CD4-positive, alpha-beta T cell treated with Interleukin-17A for 4 hours (primary cell): ENCODE measurements at regions not wholly inside any gene's neighbourhood (a gene's known extent, or its start where the extent isn't known, plus 50 kb on each side); places are given as distances from the start of the nearest gene placed in this dataset.
"Not testable (repeated sequence)": the region's sequence is repeated elsewhere in the genome, so short reads cannot be mapped to it uniquely, and the experiment has no call there.

Experiments used
- DNase-seq: peaks from one replicate; pipeline ENCODE4 v3.0.0-alpha.2; 2020; ENCODE audit warnings: mixed read lengths

DNA sequence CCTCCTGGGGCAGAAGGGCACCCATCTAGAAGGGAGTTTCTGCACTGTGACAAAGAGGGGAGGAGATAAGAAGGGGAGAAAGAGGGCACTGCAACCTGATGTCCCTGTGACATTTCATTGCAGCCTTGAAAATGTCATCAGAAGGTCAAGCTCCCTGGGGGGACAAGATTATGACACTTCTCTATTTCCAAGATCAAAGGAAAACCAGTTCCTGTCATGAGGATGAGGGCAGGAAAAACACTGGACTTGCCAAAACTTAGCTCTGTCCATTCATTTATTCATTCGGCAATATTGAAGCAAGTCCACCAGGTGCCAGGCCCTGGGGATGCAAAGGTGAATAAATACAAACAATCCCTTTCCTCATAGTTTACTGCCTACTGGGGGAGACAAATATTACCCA, 138.4 kb upstream of the CDKN3 start:
- DNase-seq: no peak

DNA sequence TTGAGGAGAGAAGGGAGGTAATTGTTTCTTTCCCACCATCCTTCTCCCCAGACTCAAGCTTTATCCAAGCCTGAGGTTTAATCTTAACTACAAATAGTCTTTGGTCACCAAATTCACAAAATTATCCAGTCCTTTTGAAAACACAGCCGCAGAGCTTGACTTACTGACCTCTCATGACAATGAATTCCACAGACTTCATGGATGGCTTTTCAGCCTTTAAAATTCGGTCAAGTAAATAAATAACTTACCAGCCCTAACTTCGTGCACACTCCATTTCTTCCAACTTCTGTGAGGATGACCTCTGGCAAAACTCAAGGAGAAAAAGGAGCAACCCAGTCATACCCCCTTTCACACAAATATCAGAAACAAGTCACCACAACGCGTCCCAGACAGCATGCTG, 137.0 kb upstream of the CDKN3 start:
- no peak for DNase-seq

DNA sequence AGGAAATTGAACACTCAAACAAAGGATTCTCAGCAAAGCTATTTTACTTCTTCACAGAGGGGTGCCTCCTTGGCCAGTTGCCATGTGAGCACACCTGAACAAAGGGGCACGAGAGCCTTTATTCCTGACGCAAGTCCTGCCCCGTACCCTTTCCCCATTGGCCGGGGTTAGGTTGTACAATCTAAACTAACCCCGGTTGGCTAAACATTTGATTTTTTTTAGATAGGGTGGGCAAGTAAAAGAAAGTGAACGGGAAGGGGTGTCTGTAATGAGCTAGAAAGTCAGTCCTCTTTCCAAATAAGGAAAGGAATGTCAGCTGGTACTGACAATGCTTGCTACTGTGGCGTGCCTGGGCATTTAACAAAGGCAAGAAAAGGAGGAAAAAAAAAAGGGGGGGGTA, 135.5 kb upstream of the CDKN3 start:
- DNase-seq: no peak

DNA sequence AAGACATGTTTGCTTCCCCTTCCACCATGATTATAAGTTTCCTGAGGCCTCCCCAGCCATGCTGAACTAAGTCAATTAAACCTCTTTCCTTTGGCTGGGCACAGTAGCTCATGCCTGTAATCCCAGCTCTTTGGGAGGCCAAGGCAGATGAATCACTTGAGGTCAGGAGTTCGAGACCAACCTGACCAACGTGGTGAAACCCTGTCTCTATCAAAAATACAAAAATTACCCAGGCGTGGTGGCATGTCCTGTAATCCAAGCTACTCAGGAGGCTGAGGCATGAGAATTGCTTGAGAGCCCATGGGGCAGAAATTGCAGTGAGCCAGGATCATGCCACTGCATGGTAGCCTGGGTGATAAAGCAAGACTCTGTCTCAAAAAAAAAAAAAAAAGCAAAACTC, 130.2 kb upstream of the CDKN3 start:
- DNase-seq: not testable (repeated sequence)

DNA sequence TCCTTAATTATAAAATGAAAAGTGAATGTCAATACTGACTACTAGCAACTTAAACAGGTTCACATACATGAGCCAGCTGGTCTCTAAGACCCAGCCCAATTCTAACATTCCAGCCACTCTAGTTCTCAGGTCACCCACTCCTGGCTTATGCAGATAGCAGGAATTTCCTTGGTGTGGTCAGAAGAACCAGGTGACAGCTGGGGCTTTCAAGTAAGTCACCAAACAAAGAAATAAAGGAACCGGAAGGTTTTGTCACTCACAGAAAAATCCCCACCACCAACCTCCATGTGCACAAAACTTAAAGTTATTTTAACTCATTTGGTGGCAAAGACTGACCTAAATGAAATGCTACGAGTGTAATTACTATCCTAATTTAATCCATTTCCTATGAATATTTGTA, 129.6 kb upstream of the CDKN3 start:
- no peak for DNase-seq

DNA sequence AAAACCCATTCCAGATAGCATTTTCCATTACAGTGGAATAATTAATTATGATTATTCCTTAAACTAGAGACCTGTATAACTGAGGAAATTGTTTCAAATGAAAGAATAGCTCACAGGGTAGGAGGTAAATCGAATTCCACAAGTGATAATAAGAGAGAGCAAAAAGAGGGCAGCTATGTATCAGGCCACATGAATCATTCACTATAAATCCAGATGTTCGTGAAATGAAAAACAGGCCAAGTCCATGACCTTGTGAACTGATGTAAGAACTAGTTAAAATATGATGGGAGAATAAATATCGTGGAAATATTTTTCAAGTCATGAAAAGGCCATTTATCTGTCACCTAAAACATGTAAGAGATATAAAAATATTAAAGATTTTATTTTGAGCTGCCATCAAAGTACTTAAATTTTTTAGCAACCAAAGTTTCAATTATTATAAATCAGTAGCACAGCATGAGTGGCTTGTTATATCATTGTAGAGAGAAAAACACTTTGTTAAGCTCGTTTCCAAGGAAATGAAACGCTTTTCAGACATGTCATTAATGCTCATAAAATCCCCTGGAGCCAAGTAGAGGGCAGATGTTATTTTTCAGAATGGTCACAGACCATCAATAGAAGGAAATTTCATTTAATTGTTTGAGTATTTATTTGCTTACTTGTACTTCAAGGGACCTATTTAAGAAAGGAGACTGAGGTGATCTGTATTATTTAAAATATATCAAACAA, 120.6 kb upstream of the CDKN3 start:
- no peak for DNase-seq

DNA sequence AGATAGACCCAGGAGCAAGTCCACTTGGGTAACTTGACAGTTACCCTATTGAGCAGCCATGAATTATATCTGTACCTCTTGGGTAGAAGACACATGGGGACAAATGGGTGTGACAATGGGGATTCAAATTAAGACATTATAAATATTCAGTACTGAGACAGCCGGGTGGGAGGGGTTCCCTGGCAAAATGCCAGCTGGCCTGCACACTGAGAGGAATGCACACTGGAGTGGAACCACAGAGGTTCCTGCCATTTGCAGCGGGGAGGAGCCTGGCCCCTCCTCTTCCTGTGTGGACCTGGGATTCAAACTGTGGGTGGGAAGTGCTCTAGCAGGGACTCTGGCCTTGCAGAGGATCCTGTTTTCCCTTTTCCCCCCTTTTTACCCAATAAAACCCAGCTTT, 118.7 kb upstream of the CDKN3 start:
- DNase-seq: no peak

DNA sequence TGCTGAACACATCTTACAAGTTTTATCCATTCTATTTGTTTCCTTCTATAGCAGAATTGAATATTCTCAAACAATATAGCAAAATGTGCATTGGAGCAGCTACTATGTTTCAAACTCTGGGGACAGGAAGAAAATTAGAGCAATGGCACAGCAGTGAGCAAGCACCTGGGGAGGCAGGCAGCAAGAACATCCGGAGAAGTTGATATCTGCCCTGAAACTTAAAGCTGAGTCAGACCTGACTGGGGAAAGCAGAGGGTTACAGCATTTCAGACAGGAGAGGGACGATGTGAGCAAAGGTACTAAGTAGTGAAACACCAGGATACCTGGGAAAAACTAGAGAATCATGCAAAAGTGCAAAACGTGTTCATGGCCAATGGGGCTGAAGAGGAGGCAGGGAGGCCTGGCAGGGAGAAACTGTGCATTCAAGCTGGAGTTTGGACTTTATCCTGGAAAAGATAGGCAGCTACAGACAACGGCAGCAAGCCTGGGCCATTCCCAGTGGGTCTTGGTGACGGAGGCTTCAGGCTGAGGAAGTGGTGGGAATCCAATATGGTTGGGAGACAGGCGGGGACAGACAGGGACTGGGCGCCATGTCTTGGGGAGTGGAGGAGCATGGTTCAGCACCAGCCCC, 118.0 kb upstream of the CDKN3 start:
- DNase-seq: no peak

DNA sequence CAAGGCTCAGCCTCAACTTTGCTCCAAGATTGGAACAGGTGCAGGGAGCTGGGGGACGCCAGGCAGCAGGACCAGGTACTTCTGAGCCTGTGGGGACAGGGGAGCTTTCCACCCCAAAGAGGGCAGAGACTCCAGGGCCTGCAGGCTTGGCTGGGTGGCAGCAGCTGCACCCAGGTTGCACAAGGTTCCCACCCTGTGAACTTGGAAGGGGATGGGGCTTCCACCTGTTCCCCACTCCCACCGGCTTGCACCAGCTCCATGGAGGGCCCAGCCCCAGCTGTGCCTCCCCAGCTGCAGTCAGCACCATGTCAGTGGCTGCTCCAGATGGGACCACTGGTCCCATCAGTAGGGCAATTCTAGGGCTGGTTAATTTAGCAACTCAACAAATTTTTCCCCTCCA, 114.0 kb upstream of the CDKN3 start:
- DNase-seq: no peak

DNA sequence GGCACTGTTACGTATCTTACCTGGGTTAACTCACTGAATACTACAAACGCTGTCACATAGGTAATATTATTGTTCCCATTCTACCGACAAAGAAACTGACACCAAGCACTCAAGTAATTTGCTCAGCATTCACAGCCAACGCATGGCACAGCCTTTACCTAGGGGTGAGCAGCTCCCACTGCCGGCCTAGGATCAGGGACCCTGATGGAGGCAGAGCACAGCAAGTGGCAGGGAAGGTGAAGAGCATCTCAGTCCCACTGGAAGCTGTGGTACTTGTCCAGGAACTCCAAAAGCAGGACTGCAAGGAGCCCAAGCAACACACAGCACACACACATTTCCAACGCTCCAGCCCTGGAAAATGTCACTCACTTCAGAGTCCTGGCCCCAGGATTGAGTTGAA, 111.8 kb upstream of the CDKN3 start:
- DNase-seq: no peak

DNA sequence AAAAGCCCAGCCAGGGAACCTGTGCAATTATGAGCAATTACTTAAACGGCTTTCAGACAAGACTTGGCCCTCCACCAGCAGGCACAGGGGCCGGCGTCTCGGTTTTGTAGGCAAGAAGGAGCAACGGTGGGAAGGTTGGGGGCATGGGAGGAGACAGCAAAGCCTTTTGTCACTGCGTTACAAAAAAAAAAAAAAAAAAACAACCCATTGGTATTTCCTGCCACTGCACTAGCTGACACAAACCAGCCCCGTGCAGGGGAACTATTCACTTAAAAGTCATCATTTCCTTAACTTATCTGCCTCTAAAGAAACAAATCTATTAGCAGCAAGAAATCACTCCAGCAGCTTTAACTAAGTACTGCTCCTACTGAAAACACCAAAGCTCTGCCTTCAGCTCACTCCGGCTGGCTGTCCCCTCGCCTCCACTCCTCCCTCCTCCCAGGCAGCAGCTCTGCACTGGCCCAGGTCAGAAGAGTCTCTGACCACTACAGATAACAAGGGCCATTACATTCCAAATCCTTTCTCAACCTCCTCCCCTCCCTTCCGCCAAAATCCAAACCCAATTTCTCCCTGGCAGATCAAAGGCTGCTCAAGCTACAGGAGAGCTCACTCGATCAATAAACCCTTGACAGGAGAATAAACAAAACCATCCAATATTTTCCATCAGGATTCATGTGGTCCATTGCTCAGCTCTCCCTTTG, 105.2 kb upstream of the CDKN3 start:
- DNase-seq: no peak

DNA sequence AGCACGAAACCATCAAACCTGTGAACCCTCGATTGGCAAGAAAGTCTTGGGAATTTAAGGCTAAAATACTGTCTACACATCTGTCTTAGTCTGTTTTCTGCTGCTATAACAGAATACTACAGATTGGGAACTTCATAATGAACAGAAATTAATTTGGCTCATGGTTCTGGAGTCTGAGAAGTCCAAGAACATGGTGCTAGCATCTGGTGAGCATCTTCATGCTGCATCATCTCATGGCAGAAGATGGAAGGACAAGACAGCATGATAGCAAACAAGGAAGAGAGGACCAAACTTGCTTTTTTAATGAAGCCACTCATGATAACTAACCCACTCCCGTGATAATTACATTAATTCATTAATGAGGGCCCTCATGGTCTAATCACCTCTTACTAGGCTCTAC, 102.0 kb upstream of the CDKN3 start:
- DNase-seq: no peak

DNA sequence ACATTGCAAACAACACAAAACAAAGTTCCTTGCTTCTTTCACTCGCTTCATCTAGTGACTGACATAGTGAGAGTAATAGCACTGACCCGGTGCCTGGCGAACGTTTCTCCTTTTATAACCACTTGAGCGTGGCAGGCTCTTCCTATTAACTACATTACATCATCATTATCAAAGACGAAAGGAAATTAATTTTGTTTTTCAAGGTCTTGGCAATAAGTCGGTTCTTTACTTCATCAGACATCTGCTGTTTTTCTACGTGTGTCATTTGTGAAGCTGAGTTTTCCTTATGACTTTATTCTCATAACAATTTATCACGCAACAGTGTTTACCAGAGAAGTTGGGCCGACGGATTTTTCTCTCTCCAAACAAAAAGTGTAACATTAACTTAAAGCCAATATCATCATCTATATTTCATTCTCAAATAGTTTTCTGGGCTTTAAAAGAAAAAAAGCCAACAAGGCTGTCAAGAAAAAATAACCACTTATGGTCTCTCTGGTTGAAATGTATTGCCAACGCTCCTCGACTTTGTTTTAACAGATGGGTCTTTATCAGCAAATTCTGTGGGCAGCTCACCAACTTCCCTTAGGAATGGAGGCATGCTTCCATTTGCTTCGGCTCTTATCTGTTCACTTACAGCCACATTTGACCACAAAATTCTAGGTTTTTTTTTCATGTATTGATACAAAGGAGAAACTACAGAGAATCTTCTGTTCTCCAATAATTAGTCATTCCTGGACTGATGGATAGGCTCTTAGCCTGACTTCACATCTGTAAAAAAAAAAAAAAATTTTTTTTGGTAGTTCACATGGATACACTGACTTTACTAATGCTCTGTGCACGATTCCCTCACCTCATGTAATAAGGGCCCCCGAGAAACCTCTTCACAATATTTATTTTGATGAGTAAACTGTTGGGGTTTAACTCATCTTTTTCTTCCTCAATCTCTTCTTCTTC, 97.1 kb upstream of the CDKN3 start:
- no peak for DNase-seq

DNA sequence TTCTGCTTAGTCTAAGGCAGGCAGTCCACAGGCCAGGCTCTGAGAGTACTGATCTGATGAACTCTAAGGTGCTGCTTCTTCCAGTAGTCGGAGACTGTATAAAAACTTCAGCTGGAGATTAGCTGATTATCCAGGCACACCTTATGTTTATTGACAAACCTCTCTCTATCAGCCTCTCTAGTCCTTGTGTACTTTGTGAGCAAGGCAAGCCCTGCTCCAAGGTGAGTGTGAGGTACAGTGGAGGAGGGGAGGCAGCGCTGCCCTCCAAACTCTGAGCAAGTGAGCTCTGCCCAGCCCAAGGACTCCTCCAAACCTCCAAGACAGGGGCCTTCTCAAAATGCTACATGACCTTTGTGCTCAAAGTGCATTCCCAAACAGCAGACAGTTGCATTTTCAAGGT, 95.9 kb upstream of the CDKN3 start:
- no peak for DNase-seq

DNA sequence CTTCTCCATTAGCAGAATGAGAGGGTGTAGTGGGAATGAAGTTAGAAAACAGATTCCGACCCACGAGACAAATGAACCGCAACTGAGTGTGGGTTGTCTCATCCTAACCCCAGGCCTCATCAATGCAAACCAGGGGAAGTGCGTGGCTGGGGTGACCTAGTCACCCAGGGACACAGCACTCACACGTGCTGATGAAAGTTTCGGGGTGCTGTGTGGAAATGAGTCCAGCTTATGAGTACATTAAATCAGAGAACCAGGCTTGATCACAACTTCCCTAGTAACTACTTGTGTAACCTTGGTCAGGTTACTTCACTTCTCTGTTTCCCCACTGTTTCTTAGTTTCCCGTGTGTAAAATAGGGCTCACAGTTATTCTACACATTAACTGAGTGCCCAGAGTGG, 95.4 kb upstream of the CDKN3 start:
- no peak for DNase-seq

DNA sequence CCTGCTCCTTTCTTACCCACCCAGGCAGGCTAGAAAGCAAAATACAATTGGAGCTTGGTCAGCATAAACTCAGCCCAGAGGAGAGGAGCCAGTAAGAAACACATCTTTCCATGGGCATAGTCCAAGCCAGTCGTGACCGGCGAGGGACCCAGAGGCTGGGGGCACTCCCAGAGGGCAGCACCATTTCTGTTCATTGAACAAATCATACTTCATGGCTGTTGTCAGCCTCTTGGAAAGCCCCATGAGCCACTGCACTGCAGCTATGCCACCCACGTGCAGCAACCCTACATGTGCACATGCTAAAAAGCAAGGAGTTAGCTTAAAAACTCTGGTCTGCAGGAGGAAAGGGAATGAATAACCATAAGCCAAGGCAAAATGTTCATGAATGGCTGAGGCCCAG, 90.0 kb upstream of the CDKN3 start:
- no peak for DNase-seq

DNA sequence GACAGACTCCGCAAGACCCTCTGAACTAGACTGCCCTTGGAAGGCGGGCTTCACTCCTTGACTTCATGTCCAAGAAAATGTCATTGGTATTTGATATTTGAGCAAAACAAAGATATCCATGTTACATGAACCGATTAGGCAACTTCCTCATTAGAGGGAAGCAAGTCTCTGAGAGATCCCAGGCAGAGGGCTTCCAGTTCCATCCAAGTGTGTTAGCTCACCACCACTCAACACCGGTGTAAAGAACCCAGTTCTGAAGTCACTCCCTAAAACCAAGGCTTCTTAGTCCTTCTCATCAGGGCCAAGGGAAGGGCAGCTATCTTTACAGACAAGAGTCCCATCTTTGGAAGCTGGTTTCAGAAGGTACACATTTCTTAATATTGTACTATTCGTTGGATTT, 87.2 kb upstream of the CDKN3 start:
- no peak for DNase-seq

DNA sequence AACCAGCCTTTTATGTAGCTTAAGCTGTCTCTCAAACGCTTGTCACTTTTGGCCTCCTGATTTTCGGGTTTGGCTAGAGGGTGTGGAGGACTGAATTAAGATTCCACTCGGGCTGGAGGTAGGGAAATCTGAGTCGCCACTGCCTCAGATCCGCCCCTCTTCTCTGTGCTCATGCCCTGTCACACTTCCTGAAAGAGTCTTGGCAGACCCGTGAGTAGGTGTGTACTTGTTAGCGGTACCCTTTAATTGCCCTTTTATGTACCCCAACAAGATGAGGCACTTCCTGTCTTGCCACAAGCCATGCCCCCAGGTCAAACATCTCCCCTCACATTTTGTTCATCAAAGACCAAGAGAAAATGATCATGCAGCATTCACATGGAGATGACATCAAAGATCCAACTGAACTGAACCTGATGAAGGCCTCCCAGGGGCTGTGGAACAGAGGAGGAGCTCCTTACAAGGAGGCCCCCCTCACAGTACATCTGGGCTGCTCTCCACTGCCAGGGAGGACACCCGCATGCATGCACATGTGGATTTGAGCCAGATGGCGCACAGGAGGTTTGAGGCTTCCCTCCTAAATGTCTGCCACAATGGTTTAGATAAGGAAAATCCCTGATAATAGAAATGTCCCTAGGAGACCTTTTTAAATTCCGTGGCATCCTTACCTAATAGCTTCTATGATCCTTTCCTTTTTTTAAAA, 86.5 kb upstream of the CDKN3 start:
- DNase-seq: no peak

DNA sequence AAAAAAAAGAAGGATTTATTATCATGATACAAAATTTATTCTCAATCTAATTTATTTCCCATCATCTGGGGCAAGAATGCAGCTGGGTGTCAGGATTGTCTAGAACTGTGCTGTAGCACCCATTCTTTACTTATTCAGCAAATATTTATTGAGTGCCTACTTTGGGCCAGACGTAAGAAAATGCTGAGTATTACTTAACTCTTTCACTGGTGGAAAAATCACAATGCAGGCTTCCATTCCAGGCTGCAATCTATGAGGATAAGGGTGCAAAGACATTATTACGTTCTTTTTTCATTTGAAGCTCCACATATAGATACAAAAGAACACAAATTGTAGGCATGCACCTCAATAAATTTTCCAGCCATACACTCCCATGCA, 86.0 kb upstream of the CDKN3 start:
- no peak for DNase-seq

DNA sequence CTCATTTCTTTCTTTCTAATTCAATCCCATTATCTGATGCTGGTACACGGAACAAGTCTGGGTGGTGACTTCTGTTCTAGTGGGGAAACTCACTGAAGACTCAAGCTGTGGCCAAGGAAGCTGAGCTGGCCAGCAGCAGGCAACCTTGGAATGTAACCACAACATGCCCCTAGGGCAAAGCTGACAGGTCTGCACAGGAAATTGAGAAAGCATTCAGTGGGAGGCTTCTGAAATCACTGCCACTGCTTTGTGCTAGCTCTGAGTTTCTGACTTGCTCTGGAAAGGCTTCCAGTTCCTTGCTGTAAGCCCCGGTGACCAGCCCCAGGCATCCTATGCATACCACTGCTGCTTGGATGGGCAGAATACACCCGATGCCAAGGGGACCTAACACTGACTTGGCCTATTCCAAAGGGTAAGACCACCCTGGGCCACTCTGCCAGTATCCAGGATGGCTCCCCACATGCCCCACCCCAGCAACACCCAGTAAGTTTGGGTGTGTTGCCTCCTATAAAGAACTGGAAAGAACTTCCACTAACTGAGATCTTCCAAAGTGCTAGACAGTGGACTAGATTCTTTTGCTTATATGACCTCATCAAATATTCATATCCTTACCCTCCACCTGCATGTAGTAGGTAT, 84.5 kb upstream of the CDKN3 start:
- no peak for DNase-seq

DNA sequence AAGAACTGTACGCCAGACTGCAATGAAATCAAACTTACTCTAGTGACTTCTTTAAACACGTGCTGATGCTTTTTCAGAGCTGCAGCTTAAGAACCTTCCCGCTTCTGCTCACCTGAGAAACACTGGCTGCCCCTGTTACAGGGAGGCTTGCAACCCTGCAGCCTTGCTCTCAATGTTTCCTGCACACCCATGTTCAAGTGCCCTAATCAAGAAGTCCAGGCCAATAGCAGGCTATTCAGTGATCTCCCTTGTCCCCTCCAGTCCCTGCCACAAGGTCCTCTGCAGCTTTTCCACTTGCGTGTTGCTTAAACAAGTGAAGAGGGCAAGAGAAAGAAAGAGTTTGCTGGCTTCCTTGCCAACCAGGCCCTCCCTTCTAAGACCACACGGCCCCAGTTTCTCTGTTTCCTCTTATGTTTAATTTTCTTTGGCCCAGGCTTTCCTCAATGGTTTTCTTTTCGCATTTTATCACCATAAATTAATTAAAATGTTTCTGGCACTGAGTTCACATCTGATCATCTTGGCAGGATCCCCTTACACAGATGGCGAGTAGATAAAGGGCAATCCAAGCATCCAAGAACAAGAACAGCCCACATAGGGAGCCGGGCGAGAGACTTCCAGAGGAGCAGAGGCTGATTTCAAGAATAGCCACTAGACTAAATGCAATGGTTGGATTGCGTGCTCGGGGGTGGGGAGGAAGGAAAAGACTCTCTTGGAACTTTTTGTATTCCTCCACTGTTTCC, 82.3 kb upstream of the CDKN3 start:
- DNase-seq: no peak
